GM19351 (cell line): ENCODE measurements at regions not wholly inside any gene's neighbourhood (a gene's known extent, or its start where the extent isn't known, plus 50 kb on each side); places are given as distances from the start of the nearest gene placed in this dataset.
A peak's percentile ranks its signal among the peaks of the same experiment; 100 is the strongest.
"Not testable (repeated sequence)": the region's sequence is repeated elsewhere in the genome, so short reads cannot be mapped to it uniquely, and the experiment has no call there.

Source experiments
- ATAC-seq: cut with Tn5 transposase; IDR thresholded peaks from one replicate; pipeline ENCODE4 v1.9.1; 2021; ENCODE audit warnings: mild to moderate bottlenecking, moderate library complexity; ENCODE audit not compliant: unreplicated experiment

DNA sequence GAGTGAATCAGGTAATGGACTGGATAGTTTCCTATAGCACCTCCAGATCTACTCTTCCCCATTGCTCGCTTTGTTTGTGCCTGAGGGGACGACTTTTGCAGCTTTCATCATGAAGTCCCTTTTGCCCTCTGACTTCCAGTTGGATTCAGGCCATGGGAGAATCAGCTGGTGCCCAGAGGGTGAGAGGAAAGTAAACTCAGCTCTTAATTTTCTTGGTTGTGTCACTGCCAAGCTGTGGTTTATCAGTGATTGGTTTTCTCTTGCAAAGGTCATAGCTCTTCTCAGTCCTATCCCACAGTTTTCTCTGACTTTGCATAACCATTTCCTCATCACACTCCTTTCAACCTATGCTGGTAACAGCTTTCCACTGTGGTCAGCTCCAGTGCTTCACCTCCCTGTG lies 200.1 kb downstream of the KCNJ2 start:
- no peak for ATAC-seq

DNA sequence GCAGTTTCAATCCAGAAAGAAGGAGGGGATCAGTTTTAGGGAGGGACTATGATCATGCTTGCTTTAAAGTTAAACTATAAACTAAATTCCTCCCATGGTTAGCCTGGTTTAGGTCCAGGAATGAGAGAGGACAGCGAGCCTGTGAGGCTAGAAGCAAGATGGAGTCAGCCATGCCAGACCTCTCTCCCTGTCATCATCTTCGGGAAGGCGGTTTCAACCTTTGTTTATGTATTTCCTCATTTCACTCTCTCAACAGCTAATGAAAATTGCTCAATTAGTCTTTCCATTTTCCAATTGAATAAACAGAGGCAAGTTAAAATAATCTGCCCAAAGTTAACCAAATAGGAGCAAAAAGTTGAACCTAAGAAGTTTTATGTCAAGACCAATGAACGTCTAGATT lies 201.5 kb downstream of the KCNJ2 start:
- ATAC-seq: no peak

DNA sequence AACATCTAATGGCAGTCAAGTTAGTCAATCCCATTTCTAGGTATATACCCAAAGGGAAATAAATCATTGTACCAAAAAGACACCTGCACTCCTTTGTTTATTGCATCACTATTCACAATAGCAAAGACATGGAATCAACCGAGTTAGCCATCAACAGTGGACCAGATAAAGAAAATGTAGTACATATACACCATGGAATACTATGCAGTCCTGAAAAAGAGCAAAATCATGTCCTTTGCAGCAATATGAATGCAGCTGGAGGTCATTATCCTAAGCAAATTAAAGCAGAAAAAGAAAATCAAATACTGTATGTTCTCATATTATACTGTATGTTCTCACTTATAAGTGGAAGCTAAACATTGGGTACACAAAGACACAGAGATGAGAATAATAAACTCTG lies 204.0 kb downstream of the KCNJ2 start:
- no peak for ATAC-seq

DNA sequence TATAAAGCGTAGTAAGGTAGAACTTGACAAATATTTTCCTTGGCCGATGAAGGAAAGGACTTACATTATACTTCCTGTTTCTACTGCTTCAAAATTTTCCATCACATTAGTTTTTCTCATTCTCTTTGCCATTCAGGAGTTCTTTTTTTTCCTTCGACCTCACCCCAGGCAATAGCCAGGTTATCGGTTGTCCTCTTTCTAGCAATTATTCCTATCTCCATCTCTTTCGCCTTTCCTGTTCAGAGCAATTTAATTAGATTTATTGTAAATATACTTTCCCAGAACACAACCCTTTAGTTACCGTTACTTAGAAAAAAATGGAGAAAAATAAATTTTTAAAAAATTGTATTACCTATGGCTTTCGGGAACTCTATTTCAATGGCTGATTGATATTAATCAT lies 205.2 kb downstream of the KCNJ2 start:
- ATAC-seq: no peak

DNA sequence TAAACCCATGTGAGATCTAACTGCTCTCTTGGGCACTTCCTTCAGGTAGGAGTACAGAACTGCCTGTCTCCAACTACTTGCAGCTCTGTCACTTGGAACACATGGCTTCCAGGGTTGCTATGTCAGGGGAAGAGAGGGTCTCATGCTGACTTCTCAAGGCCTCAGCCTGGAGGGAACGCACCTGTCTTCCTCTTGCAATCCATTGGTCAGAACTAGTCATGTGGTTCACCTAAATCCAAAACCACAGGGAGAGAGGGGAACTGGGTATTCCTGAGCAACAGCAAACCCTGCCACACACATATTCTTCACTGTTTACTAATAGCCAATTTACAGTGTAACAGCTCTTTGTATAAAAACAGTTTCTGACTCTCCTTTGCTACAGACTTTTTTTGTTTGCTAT lies 206.1 kb downstream of the KCNJ2 start:
- no peak for ATAC-seq

DNA sequence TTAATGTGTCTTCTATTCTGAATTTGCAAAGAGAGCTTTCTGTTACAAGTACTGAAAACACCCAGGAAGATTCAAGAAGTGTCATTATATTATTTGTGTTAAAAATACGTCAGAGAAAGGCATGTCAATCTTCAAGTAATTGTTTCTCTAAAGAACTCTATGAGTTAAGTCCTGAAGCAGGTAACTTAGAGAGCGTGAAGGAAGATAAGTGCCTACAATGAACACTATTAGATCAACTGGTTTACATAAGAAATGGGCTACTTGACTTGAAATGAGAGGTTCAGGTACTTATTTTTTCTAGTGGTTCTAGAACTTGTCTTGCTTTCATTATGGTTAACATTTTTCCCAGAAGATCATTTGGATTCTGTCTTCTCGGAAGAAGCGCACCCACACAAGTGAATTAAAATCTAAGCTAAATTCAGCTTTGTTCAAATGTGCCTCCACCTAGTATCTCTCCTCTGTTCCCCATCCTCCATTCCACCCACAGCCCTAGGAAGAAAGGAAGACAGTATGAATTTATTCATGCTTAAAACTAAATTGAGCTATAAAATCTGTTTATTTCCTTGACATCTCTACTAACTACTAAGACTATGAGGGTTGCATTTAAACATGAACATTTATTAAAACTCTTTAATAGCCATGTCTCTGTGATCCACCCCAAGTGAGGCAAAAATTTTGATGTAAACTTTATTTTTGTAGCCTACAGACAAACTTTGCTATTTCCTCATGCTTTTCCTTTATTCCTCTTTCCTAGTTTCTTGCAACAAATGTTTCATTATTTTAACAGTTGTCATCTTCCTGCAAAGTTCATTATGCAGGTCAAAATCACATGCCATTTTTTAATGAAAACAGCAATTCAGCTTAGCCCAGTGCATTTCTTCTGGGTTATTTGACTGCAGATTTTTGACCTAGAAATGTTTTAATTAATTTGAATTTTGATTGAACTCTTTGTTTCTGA lies 206.8 kb downstream of the KCNJ2 start:
- no peak for ATAC-seq

DNA sequence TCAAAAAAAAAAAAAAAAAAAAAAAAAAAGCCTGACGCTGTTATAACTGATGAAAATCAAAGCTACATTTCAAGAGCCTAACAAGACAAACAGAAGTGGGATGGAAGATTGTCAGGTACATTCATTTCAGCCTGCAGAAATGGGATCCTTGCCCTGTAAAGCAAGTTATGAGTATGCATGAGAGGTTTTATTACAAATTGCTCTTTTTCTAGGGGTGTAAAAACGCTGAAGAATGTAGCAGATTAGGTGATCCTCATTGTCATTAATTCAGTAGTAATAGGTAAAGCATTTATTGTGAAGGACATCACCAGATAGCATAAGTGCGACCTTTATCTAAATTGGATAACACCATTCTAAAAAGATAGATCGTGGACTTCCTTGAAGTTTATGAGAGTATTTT lies 208.3 kb downstream of the KCNJ2 start:
- no peak for ATAC-seq

DNA sequence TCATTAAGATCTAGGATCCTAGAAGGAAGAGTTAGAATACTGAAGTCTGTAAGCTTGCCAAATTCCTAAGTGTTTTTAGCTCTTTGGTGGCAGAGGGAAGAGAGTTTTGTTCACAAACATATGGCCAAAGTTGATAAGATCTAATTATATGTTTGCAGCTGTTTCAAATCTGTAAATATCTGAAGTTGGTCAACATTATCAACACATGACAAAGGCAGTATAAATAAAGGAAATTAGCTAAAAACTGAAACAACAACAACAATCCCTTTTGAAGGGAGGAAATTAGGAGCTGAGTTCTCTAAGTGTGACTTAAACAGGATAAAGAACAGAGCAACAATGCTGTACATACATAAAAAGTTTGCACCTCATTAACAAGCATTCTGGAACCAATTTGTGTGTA lies 208.7 kb downstream of the KCNJ2 start:
- ATAC-seq: no peak

DNA sequence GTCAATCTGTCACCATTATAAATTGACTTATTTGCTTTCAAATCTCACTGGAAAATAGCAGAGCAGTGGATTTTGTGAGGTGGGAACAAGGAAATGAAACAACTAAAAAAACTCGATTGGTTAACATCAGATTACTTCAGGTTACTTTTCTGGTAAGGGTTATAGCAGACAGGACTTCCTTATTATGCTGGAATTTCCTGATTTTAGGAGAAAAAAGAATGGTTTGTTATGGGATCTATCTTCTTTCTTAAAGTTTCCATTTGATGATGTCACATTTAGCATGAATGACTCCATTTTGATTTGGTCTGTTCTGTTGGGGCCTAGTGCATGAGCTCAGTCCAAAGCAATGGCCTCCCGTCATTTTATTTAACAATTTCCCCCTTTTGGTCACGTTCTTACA lies 210.6 kb downstream of the KCNJ2 start:
- ATAC-seq: no peak

GRCh38 chr17:70381916-70382315 lies 212.6 kb downstream of the KCNJ2 start:
- not testable (repeated sequence) for ATAC-seq

DNA sequence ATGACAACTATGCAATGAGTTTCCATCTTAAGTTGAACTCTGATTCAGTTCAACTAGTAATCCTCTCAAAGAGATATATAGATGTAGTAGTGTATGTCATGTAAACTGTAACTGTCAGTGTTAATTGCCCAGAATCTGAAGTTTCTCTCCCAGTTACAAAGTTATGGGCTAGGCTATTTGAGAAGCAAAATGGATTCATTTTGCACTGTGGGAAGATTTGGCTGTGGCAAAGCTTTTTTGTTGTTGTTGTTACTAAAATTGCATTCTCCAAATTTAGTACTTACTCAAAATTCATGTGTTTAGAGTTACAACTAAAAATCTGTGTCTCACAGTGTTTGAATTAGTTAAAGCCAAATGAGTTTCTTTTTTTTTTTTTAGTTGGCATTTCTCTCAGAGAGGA lies 219.0 kb downstream of the KCNJ2 start:
- no peak for ATAC-seq

DNA sequence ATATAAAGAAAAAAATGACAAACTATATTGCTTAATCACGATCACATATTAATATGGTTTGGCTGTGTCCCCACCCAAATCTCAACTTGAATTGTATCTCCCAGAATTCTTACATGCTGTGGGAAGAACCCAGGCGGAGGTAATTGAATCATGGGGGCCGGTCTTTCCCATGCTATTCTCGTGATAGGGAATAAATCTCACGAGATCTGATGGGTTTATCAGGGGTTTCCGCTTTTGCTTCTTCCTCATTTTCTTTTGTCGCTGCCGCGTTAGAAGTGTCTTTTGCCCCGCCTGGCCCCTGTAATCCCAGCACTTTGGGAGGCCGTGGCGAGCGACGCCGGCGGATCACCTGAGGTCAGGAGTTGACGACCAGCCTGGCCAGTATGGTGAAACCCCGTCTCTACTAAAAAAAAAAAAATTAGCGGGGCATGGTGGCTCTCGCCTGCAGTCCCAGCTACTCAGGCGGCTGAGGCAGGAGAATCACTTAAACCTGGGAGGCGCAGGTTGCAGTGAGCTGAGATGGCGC lies 220.0 kb downstream of the KCNJ2 start:
- not testable (repeated sequence) for ATAC-seq

- no peak for ATAC-seq
These were observed 220.7 kb downstream of the KCNJ2 start for GRCh38 chr17:70390049-70390448.

DNA sequence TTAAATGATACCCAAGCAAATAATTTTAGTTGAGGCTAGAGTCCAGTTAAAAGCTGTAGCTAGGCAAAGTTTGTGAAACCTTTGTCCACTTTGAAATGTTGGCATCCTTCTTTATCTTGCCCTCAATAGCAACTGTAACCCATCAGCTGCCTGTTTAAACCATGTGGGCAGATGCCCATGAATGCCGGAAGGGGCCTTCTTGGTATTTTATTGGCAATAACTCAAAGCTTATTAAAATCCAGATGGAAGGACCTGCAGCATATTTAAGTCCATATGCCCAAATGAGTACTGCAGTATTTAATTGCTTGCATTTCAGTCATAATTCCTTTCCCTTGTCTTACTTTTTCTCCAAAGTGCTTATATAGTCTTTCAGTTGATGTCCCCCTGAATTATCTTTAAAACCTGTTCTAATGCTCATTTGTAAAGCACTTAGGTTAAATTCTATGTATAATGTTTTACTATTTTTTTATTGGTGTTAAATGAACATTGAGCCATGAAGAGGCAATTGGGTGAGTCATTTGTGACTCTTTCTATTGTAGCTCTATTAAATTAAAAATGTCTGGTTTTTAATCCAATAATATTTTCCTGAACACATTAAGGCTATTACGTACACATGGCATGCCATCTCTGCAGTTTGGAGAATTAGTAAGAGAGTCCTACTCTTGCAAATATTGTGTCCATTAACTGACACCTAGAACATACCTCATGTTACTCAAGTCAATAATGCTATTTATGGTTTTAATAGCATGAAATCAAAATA lies 225.3 kb downstream of the KCNJ2 start:
- ATAC-seq: no peak

- peak; percentile 77 for ATAC-seq
These were observed 236.3 kb downstream of the KCNJ2 start for GRCh38 chr17:70405492-70406220.

GRCh38 chr17:70407506-70407905 lies 238.2 kb downstream of the KCNJ2 start:
- no peak for ATAC-seq

- no peak for ATAC-seq
These were observed 239.4 kb downstream of the KCNJ2 start for GRCh38 chr17:70408768-70409167.

GRCh38 chr17:70414300-70414699 lies 245.0 kb downstream of the KCNJ2 start:
- no peak for ATAC-seq

DNA sequence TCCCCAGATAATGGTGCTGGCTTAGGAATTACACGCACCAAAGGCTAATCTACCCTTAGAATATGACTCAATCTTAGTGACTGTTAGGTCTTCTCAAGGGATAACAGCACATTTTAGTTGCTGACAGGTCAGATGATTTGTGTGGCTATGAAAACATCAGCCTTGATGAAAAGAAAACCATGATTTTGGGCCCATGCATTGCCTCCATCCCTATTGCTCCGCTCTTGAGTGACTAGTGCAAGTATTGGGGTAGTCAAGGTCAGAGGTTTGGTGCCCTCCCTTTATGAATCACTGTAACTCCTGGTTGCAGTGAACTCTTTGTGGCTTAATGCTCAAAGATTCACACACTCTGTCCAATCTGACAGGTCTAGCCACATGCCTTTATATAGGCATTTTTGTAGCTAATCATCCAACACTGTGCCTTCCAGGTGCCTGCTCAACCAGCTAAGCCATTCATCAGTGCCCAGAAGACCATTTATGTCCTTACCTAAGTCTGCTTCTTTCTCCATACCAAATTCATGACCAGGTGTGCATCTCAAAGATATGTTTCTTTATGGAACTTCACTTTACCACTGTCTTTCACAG lies 251.6 kb downstream of the KCNJ2 start:
- ATAC-seq: no peak

DNA sequence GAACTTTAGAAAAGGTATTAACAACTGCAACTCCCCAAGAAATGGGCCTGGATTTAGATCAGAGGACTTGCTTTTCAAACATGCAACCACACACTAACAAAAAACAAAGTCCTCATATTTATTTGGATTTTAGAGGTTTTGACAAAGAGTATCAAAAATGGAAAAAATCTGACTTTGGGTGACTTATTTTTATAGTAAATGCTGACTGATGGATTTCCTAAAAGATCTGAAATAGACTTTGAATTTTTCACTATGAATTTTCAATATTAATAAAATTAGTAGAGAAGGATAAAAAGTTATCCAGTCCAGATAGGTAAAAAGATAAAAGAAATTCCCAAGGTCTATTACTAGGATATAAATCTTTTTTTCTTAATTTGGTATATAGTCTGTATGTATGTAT lies 253.5 kb downstream of the KCNJ2 start:
- no peak for ATAC-seq

DNA sequence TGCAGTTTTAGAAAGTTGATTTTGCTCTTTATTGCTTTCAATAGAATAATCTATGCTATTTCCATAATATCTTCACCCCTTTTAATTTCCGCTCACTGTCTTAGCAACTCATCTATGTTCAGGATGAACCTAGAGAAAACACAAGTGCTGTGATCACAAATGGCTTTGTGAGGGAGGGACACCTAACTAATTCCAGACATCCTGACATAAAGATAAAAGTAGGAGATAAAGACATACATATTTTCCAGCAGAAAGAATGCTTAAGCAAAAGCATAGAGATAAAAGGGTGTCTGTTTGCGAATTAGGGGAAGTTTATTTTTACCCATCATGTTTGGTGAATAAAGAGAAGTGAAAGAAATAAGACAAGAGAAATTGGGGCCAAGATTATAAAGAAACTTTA lies 254.2 kb downstream of the KCNJ2 start:
- no peak for ATAC-seq
